ENCODE measurements at regions not wholly inside any gene's neighbourhood (a gene's known extent, or its start where the extent isn't known, plus 50 kb on each side); places are given as distances from the start of the nearest gene placed in this dataset.
"Not testable (repeated sequence)": the region's sequence is repeated elsewhere in the genome, so short reads cannot be mapped to it uniquely, and the experiment has no call there.

DNA sequence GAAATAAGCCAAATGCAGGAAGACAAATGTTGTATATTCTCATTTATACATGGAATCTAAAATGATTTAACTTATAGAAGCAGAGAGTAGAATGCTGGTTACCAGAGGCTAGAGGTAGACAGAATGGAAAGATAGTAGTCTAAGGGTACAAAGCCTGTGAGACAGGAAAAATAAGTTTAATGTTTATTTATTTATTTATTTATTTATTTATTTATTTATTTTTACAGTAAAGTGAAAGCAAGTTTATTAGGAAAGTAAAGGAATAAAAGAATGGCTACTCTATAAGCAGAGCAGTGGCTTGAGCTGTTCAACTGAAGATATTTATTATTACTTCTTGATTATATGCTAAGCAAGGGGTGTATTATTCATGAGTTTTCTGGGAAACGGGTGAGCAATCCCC lies 203.2 kb downstream of the LAS1L start:
- TF ChIP-seq, protein P1, sequence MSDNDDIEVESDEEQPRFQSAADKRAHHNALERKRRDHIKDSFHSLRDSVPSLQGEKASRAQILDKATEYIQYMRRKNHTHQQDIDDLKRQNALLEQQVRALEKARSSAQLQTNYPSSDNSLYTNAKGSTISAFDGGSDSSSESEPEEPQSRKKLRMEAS (IDR thresholded peaks at IDR 0.05; ENCODE audit: low read depth, low read length) = no peak
- TF ChIP-seq, protein P2, sequence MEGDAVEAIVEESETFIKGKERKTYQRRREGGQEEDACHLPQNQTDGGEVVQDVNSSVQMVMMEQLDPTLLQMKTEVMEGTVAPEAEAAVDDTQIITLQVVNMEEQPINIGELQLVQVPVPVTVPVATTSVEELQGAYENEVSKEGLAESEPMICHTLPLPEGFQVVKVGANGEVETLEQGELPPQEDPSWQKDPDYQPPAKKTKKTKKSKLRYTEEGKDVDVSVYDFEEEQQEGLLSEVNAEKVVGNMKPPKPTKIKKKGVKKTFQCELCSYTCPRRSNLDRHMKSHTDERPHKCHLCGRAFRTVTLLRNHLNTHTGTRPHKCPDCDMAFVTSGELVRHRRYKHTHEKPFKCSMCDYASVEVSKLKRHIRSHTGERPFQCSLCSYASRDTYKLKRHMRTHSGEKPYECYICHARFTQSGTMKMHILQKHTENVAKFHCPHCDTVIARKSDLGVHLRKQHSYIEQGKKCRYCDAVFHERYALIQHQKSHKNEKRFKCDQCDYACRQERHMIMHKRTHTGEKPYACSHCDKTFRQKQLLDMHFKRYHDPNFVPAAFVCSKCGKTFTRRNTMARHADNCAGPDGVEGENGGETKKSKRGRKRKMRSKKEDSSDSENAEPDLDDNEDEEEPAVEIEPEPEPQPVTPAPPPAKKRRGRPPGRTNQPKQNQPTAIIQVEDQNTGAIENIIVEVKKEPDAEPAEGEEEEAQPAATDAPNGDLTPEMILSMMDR (IDR thresholded peaks at IDR 0.05; ENCODE audit: low read depth, low read length) = no peak
- TF ChIP-seq POLR2A (IDR thresholded peaks at IDR 0.05; ENCODE audit: extremely low read depth, insufficient read length) = no peak
- TF ChIP-seq MYC (IDR thresholded peaks at IDR 0.05; ENCODE audit: low read depth, low read length) = no peak
- H3K4me3 ChIP-seq (ENCODE audit: low read depth, low read length) = no peak overlapping the region
- no peak for DNase-seq (ENCODE audit: low read depth)

- H3K4me3 ChIP-seq (ENCODE audit: low read depth, low read length) = no peak overlapping the region
- TF ChIP-seq MYC (IDR thresholded peaks at IDR 0.05; ENCODE audit: low read depth, low read length) = no peak
- TF ChIP-seq, protein P2 (IDR thresholded peaks at IDR 0.05; ENCODE audit: low read depth, low read length) = no peak
- TF ChIP-seq, protein P1 (IDR thresholded peaks at IDR 0.05; ENCODE audit: low read depth, low read length) = no peak
- TF ChIP-seq POLR2A (IDR thresholded peaks at IDR 0.05; ENCODE audit: extremely low read depth, insufficient read length) = no peak
- DNase-seq (ENCODE audit: low read depth) = peak; percentile 3
These were observed 234.3 kb downstream of the LAS1L start for GRCh38 chrX:65300104-65300809.

GRCh38 chrX:65282905-65283304 lies 251.7 kb downstream of the LAS1L start:
- not testable (repeated sequence) for DNase-seq (ENCODE audit: low read depth); H3K4me3 ChIP-seq (ENCODE audit: low read depth, low read length)

GRCh38 chrX:65273152-65273551 lies 261.4 kb downstream of the LAS1L start:
- DNase-seq (ENCODE audit: low read depth) = no peak
- no peak overlapping the region for H3K4me3 ChIP-seq (ENCODE audit: low read depth, low read length)
- no peak for TF ChIP-seq POLR2A (IDR thresholded peaks at IDR 0.05; ENCODE audit: extremely low read depth, insufficient read length)
- TF ChIP-seq, protein P1 (IDR thresholded peaks at IDR 0.05; ENCODE audit: low read depth, low read length) = no peak
- TF ChIP-seq MYC (IDR thresholded peaks at IDR 0.05; ENCODE audit: low read depth, low read length) = no peak
- TF ChIP-seq, protein P2 (IDR thresholded peaks at IDR 0.05; ENCODE audit: low read depth, low read length) = no peak

GRCh38 chrX:65266482-65266881 lies 268.1 kb downstream of the LAS1L start:
- TF ChIP-seq, protein P2 (IDR thresholded peaks at IDR 0.05; ENCODE audit: low read depth, low read length) = no peak
- TF ChIP-seq, protein P1 (IDR thresholded peaks at IDR 0.05; ENCODE audit: low read depth, low read length) = no peak
- TF ChIP-seq POLR2A (IDR thresholded peaks at IDR 0.05; ENCODE audit: extremely low read depth, insufficient read length) (no peak), MYC (IDR thresholded peaks at IDR 0.05; ENCODE audit: low read depth, low read length) (no peak)
- no peak overlapping the region for H3K4me3 ChIP-seq (ENCODE audit: low read depth, low read length)
- DNase-seq (ENCODE audit: low read depth) = no peak

GRCh38 chrX:65253817-65254216 lies 277.6 kb upstream of the ZC4H2 start:
- H3K4me3 ChIP-seq (ENCODE audit: low read depth, low read length) = no peak overlapping the region
- DNase-seq (ENCODE audit: low read depth) = no peak
- TF ChIP-seq, protein P1 (IDR thresholded peaks at IDR 0.05; ENCODE audit: low read depth, low read length) = no peak
